Keratinocyte (primary cell): ENCODE measurements at regions not wholly inside any gene's neighbourhood (a gene's known extent, or its start where the extent isn't known, plus 50 kb on each side); places are given as distances from the start of the nearest gene placed in this dataset.
A peak's percentile ranks its signal among the peaks of the same experiment; 100 is the strongest.
"Not testable (repeated sequence)": the region's sequence is repeated elsewhere in the genome, so short reads cannot be mapped to it uniquely, and the experiment has no call there.

Experiments
- DNase-seq: peaks from one replicate; pipeline ENCODE4 v3.0.0-alpha.2; 2011; ENCODE audit warnings: low read depth, missing footprints, low spot score
- FAIRE-seq: peaks from 2 replicates; lab custom pipeline; 2011; peaks lifted over from hg19 to GRCh38; lab: Jason Lieb, UNC
- H2AFZ ChIP-seq: 2 replicates; pipeline ENCODE4 v1.6.0; 2012; ENCODE audit warnings: low read length, control low read depth, inconsistent platforms; ENCODE audit not compliant: control insufficient read depth
- H3K27ac ChIP-seq: 2 replicates; pipeline ENCODE4 v1.5.1; 2011; ENCODE audit warnings: low read length; ENCODE audit not compliant: control insufficient read depth, insufficient read depth
- H3K27me3 ChIP-seq: 3 replicates; pipeline ENCODE4 v1.6.0; 2011; ENCODE audit warnings: low read length; ENCODE audit not compliant: control insufficient read depth, insufficient read depth; ENCODE audit errors: extremely low read depth
- H3K36me3 ChIP-seq, 2 experiments: 2 replicates in 1 of 2; 3 replicates in 1 of 2; pipeline ENCODE4 v1.5.1; 2011; ENCODE audit warnings: low read length in 2 of 2, mild to moderate bottlenecking in 1 of 2; ENCODE audit not compliant: control insufficient read depth in 2 of 2, insufficient read depth in 2 of 2; ENCODE audit errors: extremely low read depth in 1 of 2
- H3K4me1 ChIP-seq: 3 replicates; pipeline ENCODE4 v1.5.1; 2011; ENCODE audit warnings: low read length; ENCODE audit not compliant: control insufficient read depth, insufficient read depth; ENCODE audit errors: extremely low read depth
- H3K4me2 ChIP-seq: 3 replicates; pipeline ENCODE4 v1.6.0; 2011; ENCODE audit warnings: low read depth, low read length; ENCODE audit not compliant: control insufficient read depth, insufficient read depth; ENCODE audit errors: extremely low read depth
- H3K4me3 ChIP-seq, 3 experiments: fragments of 200-600 bp in 1 of 3; sonication (generic) in 1 of 3; 2 replicates in 2 of 3; 3 replicates in 1 of 3; pipeline ENCODE4 v1.5.1; 2011 to 2016; ENCODE audit warnings: low read length in 3 of 3, mild to moderate bottlenecking in 3 of 3, control low read depth in 2 of 3, inconsistent platforms in 1 of 3, low read depth in 1 of 3, mixed read lengths in 1 of 3, mixed run types in 1 of 3, moderate library complexity in 1 of 3; ENCODE audit not compliant: control insufficient read depth in 2 of 3, insufficient read depth in 2 of 3; ENCODE audit errors: extremely low read depth in 1 of 3
- H3K79me2 ChIP-seq: 2 replicates; pipeline ENCODE4 v1.6.0; 2012; ENCODE audit warnings: low read length; ENCODE audit not compliant: control insufficient read depth, insufficient read depth
- H3K9ac ChIP-seq: 3 replicates; pipeline ENCODE4 v1.6.0; 2011; ENCODE audit warnings: low read length; ENCODE audit not compliant: control insufficient read depth, insufficient read depth; ENCODE audit errors: extremely low read depth
- H3K9me1 ChIP-seq: 3 replicates; pipeline ENCODE4 v1.6.0; 2011; ENCODE audit warnings: low read length; ENCODE audit not compliant: control insufficient read depth, insufficient read depth; ENCODE audit errors: extremely low read depth
- H3K9me3 ChIP-seq: 2 replicates; pipeline ENCODE4 v1.5.1; 2012; ENCODE audit warnings: low read depth, low read length; ENCODE audit not compliant: control insufficient read depth
- H4K20me1 ChIP-seq: 3 replicates; pipeline ENCODE4 v1.6.0; 2011; ENCODE audit warnings: low read length; ENCODE audit not compliant: control insufficient read depth, insufficient read depth; ENCODE audit errors: extremely low read depth
- EZH2 ChIP-seq: IDR thresholded peaks from one replicate; pipeline ENCODE4 v1.6.1; 2012; ENCODE audit warnings: inconsistent platforms, mild to moderate bottlenecking, low read length, moderate library complexity
- dilution Hi-C: fragments of 300-500 bp; cut with MboI; formaldehyde crosslinking; loops from one replicate; pipeline ENCODE4 v1.7.0; 2020; ENCODE audit warnings: low sequenced_read_pairs; ENCODE audit not compliant: extremely low pct_ligation_motif_present
- TF ChIP-seq, protein P1 (sequence below), 3 experiments: IDR thresholded peaks in 1 of 3; conservative IDR thresholded peaks in 1 of 3; optimal IDR thresholded peaks in 1 of 3; 2 replicates in 2 of 3; 3 replicates in 1 of 3; pipeline versions ENCODE3 to v1.5.1; 2011; ENCODE audit warnings: low read length in 3 of 3, mild to moderate bottlenecking in 3 of 3, moderate library complexity in 2 of 3, control low read depth in 1 of 3, inconsistent platforms in 1 of 3; ENCODE audit not compliant: insufficient read depth in 2 of 3; ENCODE audit errors: extremely low read depth in 1 of 3

- FAIRE-seq = no peak
- Histone ChIP-seq H3K36me3 (no peaks in the 10 kb centered on the region), H3K4me3 (no peak overlapping the region), H3K27me3 (no peaks in the 10 kb centered on the region), H3K4me2 (no peak overlapping the region), H3K9me3 (no peaks in the 10 kb centered on the region), H3K27ac (no peak overlapping the region), H3K79me2 (no peaks in the 10 kb centered on the region), H3K9ac (no peak overlapping the region), H3K9me1 (no peaks in the 10 kb centered on the region), H3K4me1 (no peaks in the 10 kb centered on the region), H2AFZ (no peak overlapping the region), H4K20me1 (no peaks in the 10 kb centered on the region)
- dilution Hi-C loops = no loop called here
- DNase-seq = no peak
- no peak for TF ChIP-seq EZH2
- TF ChIP-seq, protein P1, sequence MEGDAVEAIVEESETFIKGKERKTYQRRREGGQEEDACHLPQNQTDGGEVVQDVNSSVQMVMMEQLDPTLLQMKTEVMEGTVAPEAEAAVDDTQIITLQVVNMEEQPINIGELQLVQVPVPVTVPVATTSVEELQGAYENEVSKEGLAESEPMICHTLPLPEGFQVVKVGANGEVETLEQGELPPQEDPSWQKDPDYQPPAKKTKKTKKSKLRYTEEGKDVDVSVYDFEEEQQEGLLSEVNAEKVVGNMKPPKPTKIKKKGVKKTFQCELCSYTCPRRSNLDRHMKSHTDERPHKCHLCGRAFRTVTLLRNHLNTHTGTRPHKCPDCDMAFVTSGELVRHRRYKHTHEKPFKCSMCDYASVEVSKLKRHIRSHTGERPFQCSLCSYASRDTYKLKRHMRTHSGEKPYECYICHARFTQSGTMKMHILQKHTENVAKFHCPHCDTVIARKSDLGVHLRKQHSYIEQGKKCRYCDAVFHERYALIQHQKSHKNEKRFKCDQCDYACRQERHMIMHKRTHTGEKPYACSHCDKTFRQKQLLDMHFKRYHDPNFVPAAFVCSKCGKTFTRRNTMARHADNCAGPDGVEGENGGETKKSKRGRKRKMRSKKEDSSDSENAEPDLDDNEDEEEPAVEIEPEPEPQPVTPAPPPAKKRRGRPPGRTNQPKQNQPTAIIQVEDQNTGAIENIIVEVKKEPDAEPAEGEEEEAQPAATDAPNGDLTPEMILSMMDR (optimal IDR thresholded peaks at IDR 0.05 in 1 of 3, IDR thresholded peaks at IDR 0.05 in 1 of 3, conservative IDR thresholded peaks at IDR 0.05 in 1 of 3; ENCODE audit: extremely low read depth in 1 of 3, insufficient read depth in 2 of 3, low read length in 3 of 3) = no peak
Measured at GRCh38 chr20:30499123-30499522, 758.3 kb upstream of the DEFB115 start.

DNA sequence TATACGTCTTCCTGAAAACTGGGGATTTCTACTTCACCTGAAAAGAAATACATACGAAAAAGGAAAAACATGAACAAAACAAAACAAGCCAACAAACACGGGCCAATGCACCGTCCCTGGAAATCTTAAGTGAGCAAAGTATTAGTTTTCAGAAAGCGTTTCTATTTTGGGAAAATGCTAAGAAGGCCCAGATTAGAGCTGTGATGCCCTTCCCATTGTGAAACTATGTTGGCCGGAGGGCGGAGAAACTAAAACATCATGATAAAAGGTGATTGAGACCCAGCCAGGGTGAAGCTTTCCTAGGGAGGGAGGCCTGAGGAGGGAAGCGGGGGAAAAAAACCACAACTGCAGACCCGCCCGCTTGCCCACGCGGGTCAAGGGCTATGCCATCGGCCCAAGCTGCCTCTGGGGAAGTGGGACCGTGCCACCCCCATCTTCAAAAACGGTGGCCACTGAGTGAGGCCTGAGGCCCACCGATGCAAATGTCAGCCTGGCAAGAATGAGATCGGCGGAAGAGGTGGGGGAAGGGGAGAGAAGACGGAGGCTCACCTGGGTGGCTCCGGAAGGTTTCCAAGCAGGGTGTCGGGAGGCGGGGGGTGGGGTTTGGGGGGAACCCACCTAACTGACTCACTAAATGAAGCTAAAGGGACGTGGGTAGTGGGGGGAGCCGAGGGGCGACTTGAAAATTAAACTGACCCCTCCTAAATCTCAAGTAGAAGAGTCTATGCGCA is 757.6 kb upstream of the DEFB115 start:
- DNase-seq, H3K4me2 ChIP-seq, H3K4me3 ChIP-seq, H3K27me3 ChIP-seq, H3K36me3 ChIP-seq, H4K20me1 ChIP-seq, H3K27ac ChIP-seq, dilution Hi-C loops, FAIRE-seq, H3K79me2 ChIP-seq, H3K9ac ChIP-seq, H3K4me1 ChIP-seq, H3K9me3 ChIP-seq, H3K9me1 ChIP-seq, H2AFZ ChIP-seq: not testable (repeated sequence)

GRCh38 chr20:30500447-30500820 is 757.0 kb upstream of the DEFB115 start:
- H3K9ac ChIP-seq, FAIRE-seq, H3K9me1 ChIP-seq, H4K20me1 ChIP-seq, H3K4me1 ChIP-seq, DNase-seq, H3K4me3 ChIP-seq, H3K79me2 ChIP-seq, H3K4me2 ChIP-seq, H2AFZ ChIP-seq, H3K9me3 ChIP-seq, H3K27ac ChIP-seq, dilution Hi-C loops, H3K27me3 ChIP-seq, H3K36me3 ChIP-seq: not testable (repeated sequence)
- TF ChIP-seq, protein P1 (optimal IDR thresholded peaks at IDR 0.05 in 1 of 3, IDR thresholded peaks at IDR 0.05 in 1 of 3, conservative IDR thresholded peaks at IDR 0.05 in 1 of 3; ENCODE audit: extremely low read depth in 1 of 3, insufficient read depth in 2 of 3, low read length in 3 of 3) = peak in 2 of 3 experiments; percentile 12 to 33
